ENCODE measurements at regions not wholly inside any gene's neighbourhood (a gene's known extent, or its start where the extent isn't known, plus 50 kb on each side); places are given as distances from the start of the nearest gene placed in this dataset.

- TF ChIP-seq CTCF (IDR thresholded peaks at IDR 0.05), result no peak
- no peak overlapping the region for H3K4me3 Mint-ChIP-seq
- H3K9me3 Mint-ChIP-seq, result peaks cover 36% of the 10 kb centered on the region
- H3K36me3 Mint-ChIP-seq (ENCODE audit: low read depth), result peaks cover 5% of the 10 kb centered on the region; the same call in 1 of the 2 replicates
- no peaks in the 10 kb centered on the region for H3K27me3 Mint-ChIP-seq (ENCODE audit: insufficient read depth)
- no peak for DNase-seq
- H3K4me1 Mint-ChIP-seq (ENCODE audit: low read depth), result no peaks in the 10 kb centered on the region
- no peak overlapping the region for H3K27ac Mint-ChIP-seq
These were observed 490.7 kb upstream of the SGCD start for GRCh38 chr5:155836089-155836803.

- Mint-ChIP-seq H3K9me3 (peaks cover 35% of the 10 kb centered on the region), H3K4me1 (ENCODE audit: low read depth) (no peaks in the 10 kb centered on the region), H3K36me3 (ENCODE audit: low read depth) (peaks cover 5% of the 10 kb centered on the region; the same call in 1 of the 2 replicates), H3K4me3 (no peak overlapping the region), H3K27ac (no peak overlapping the region), H3K27me3 (ENCODE audit: insufficient read depth) (no peaks in the 10 kb centered on the region)
- no peak for DNase-seq
- no peak for TF ChIP-seq CTCF (IDR thresholded peaks at IDR 0.05)
These were observed 488.6 kb upstream of the SGCD start for GRCh38 chr5:155838394-155838793.

DNA sequence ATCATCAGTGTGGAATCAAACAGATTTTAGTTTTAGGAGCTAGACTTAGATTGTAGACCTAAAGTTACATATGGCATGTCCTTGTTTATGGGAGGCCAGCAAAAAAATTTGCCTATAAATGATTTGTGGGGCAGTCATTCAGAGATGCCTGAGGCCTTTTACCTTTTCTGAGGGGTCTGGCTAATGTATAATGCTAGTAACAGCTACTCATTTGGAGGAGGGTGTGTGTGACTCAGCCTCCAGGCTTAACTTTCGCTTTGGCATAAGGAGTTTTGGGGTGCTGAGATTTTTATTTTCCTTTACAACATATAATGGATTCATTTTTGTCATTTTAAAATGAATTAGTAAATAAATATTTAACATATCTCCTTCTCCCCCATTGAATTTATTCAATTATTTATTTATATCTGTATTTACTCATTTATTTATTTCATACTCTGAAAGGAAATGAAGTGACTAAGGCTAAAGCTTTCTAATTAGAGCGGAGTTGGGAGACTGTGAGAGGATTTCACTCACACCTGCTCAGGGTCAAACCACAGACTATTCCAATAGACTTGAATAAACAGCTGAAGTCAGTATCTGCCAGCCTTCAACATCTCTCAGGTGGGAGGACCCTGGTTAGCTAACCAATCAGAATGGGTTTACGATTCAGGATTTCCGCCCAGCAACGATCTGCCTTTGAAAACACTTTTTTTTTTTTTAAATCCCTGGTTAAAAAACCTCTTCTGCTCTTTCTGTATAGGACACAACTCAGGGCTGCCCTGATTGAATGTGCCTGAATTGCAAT is 487.5 kb upstream of the SGCD start:
- Mint-ChIP-seq H3K9me3 (peaks cover 31% of the 10 kb centered on the region), H3K4me1 (ENCODE audit: low read depth) (no peaks in the 10 kb centered on the region), H3K4me3 (no peak overlapping the region), H3K27ac (no peak overlapping the region), H3K27me3 (ENCODE audit: insufficient read depth) (no peaks in the 10 kb centered on the region), H3K36me3 (ENCODE audit: low read depth) (no peaks in the 10 kb centered on the region)
- DNase-seq, result no peak
- no peak for TF ChIP-seq CTCF (IDR thresholded peaks at IDR 0.05)

- Mint-ChIP-seq H3K9me3 (peaks cover 33% of the 10 kb centered on the region), H3K4me1 (ENCODE audit: low read depth) (no peaks in the 10 kb centered on the region), H3K36me3 (ENCODE audit: low read depth) (no peaks in the 10 kb centered on the region), H3K27ac (no peak overlapping the region), H3K4me3 (no peak overlapping the region), H3K27me3 (ENCODE audit: insufficient read depth) (no peaks in the 10 kb centered on the region)
- no peak for DNase-seq
- no peak for TF ChIP-seq CTCF (IDR thresholded peaks at IDR 0.05)
These were observed 482.4 kb upstream of the SGCD start for GRCh38 chr5:155844542-155844941.

DNA sequence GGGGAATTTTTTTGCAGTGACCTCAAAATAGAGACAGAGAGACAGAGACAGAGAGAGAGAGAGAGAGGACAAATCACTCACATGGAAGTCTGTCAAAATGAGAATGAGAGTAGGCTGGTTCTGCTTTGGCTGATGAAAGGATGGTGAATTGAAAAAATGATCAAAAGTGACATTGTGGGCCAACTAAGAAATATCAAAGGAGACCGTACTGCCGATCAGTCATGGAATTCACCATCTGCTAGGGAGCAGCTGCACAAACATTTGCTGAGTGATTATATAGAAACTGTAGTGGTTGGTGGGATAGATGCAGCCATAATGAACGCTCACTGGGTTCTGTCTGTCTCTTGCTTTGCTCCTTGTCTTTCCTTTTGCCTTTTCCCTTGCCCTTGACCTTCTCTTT is 476.6 kb upstream of the SGCD start:
- no peak for TF ChIP-seq CTCF (IDR thresholded peaks at IDR 0.05)
- Mint-ChIP-seq H3K27me3 (ENCODE audit: insufficient read depth) (no peaks in the 10 kb centered on the region), H3K4me3 (no peak overlapping the region), H3K9me3 (peaks cover 42% of the 10 kb centered on the region), H3K36me3 (ENCODE audit: low read depth) (no peaks in the 10 kb centered on the region), H3K27ac (no peak overlapping the region), H3K4me1 (ENCODE audit: low read depth) (no peaks in the 10 kb centered on the region)
- no peak for DNase-seq
